NCI-H1436 (cell line): ENCODE measurements at regions not wholly inside any gene's neighbourhood (a gene's known extent, or its start where the extent isn't known, plus 50 kb on each side); places are given as distances from the start of the nearest gene placed in this dataset.

Source experiments
- DNase-seq: peaks from one replicate; lab custom pipeline; 2025; lab: John Stamatoyannopoulos, UW

- DNase-seq: no peak
These were observed 277.2 kb downstream of the EIPR1 start for GRCh38 chr2:3100386-3100785.

GRCh38 chr2:3099860-3100234, 277.8 kb downstream of the EIPR1 start:
- DNase-seq: no peak

GRCh38 chr2:3099145-3099859, 278.3 kb downstream of the EIPR1 start:
- no peak for DNase-seq

GRCh38 chr2:3098231-3098630, 279.4 kb downstream of the EIPR1 start:
- DNase-seq: no peak

- no peak for DNase-seq
These were observed 279.8 kb downstream of the EIPR1 start for GRCh38 chr2:3097804-3098203.

GRCh38 chr2:3094999-3095958, 282.3 kb downstream of the EIPR1 start:
- no peak for DNase-seq

GRCh38 chr2:3094318-3094717, 283.3 kb downstream of the EIPR1 start:
- DNase-seq: no peak

- DNase-seq: no peak
These were observed 285.9 kb downstream of the EIPR1 start for GRCh38 chr2:3091696-3092095.

- DNase-seq: no peak
These were observed 294.9 kb downstream of the EIPR1 start for GRCh38 chr2:3082705-3083104.

- no peak for DNase-seq
These were observed 297.4 kb downstream of the EIPR1 start for GRCh38 chr2:3079959-3080948.

- no peak for DNase-seq
These were observed 298.2 kb downstream of the EIPR1 start for GRCh38 chr2:3079466-3079865.

- DNase-seq: no peak
These were observed 298.9 kb downstream of the EIPR1 start for GRCh38 chr2:3078684-3079083.

- DNase-seq: no peak
These were observed 300.6 kb downstream of the EIPR1 start for GRCh38 chr2:3076848-3077642.

- DNase-seq: no peak
These were observed 301.7 kb downstream of the EIPR1 start for GRCh38 chr2:3075991-3076340.

- no peak for DNase-seq
These were observed 302.2 kb downstream of the EIPR1 start for GRCh38 chr2:3075316-3075990.

GRCh38 chr2:3073704-3074103, 303.9 kb downstream of the EIPR1 start:
- no peak for DNase-seq

- peak; percentile 36 for DNase-seq
These were observed 304.5 kb downstream of the EIPR1 start for GRCh38 chr2:3073041-3073595.

GRCh38 chr2:3071685-3072263, 305.8 kb downstream of the EIPR1 start:
- no peak for DNase-seq

- no peak for DNase-seq
These were observed 310.8 kb downstream of the EIPR1 start for GRCh38 chr2:3066831-3067230.

GRCh38 chr2:3065928-3066327, 311.7 kb downstream of the EIPR1 start:
- DNase-seq: no peak
